Stimulated activated CD4-positive, alpha-beta T cell treated with anti-CD3 and anti-CD28 coated beads, Interleukin-4, amount 100 ng/mL, for 4 hours (primary cell): ENCODE measurements at regions not wholly inside any gene's neighbourhood (a gene's known extent, or its start where the extent isn't known, plus 50 kb on each side); places are given as distances from the start of the nearest gene placed in this dataset.
"Not testable (repeated sequence)": the region's sequence is repeated elsewhere in the genome, so short reads cannot be mapped to it uniquely, and the experiment has no call there.

Experiments
- DNase-seq, 2 experiments: peaks; one replicate each; pipeline ENCODE4 v3.0.0-alpha.2; 2020

DNA sequence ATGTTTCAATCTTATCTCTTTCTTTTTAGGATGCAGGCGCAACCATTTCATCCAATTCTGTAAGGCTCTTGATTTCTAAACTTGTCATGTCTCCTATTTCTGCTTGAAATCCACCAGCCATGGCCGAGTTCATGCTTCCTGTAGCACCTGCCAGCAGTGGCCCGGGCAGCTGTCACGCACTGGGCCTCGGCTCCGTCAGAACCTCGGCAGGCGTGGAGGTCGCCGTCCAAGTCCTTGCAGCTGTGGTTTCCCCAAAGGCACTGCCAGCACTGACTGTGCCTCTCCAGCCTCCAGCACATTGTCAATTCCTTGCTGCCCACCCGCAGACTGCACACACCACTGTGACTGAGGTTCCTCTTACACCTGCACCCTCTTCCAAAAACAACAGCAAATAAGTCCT lies 188.7 kb upstream of the SALL3 start:
- no peak for DNase-seq

DNA sequence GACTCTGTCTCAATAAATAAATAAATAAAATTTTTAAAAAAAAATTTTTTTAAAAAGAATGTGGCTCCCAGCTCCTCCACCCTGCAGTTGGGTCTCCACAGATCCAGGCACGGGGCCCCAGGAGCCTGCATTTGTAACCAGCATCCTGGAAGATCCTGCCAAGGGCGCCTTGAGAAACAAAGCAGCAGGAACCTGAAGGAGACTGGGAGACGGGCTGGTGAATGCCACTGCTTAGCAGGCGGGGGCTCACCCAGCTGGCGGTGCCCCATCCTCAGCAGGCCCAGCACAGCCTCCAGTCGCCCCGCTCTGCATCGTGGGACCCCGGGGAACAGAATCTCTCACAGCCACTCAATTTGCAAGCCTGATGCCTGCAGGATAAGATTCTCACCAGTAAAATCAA lies 187.5 kb upstream of the SALL3 start:
- DNase-seq: no peak

GRCh38 chr18:78792736-78793135 lies 186.9 kb upstream of the SALL3 start:
- no peak for DNase-seq

DNA sequence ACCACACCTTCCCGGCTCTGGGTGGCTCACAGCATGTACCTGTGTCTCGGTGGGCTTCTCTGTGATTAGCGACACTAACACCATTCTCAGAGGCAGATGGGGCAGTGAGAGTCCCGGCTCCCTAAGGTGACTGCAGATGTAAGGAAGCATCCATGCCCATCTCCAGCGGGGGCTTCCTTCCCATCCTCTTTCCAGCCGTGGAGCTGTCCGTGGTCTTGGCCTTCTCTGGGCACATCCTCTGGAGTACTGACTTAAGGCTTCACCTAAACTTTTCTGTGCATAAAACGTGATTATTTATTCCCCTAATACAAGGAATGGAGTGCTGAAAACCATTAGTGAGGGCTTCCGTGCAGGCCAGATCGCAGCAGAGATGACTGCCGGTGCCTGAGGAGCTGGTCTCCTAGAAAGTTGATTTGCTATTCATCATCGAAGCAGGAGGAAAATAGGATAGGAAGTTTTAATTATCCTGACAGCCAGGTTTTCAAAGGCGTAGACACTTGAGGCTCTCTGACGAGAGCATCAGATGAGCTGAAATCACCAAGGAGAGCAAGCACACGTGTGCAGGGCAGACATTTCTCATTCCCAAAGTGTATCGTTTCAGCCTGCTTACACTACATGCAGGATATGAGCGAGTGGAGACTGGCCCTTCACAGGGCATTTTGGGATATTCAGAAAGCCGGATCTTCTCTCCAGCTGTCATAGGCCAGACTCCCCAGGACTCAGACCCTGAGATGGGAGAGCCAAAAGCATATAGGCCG lies 186.1 kb upstream of the SALL3 start:
- no peak for DNase-seq

GRCh38 chr18:78794071-78794430 lies 185.6 kb upstream of the SALL3 start:
- no peak for DNase-seq

- no peak for DNase-seq
Measured at GRCh38 chr18:78796693-78797455, 182.7 kb upstream of the SALL3 start.

DNA sequence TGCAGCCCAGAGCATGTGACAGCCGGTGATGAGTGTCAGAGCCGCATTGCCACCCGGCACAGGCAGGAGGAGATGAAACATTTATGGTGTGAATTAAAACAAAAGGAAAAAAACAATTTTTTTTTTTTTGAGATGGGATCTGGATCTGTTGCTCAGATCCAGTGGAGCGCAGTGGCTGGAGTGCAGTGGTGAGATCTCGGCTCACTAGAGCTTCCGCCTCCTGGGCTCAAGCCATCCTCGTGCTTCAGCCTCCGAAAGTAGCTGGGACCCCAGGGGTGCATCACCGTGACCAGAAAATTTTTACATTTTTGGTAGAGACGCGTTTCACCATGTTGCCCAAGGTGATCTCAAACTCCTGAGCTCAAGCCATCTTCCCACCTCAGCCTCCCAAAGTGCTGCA lies 182.1 kb upstream of the SALL3 start:
- no peak for DNase-seq

DNA sequence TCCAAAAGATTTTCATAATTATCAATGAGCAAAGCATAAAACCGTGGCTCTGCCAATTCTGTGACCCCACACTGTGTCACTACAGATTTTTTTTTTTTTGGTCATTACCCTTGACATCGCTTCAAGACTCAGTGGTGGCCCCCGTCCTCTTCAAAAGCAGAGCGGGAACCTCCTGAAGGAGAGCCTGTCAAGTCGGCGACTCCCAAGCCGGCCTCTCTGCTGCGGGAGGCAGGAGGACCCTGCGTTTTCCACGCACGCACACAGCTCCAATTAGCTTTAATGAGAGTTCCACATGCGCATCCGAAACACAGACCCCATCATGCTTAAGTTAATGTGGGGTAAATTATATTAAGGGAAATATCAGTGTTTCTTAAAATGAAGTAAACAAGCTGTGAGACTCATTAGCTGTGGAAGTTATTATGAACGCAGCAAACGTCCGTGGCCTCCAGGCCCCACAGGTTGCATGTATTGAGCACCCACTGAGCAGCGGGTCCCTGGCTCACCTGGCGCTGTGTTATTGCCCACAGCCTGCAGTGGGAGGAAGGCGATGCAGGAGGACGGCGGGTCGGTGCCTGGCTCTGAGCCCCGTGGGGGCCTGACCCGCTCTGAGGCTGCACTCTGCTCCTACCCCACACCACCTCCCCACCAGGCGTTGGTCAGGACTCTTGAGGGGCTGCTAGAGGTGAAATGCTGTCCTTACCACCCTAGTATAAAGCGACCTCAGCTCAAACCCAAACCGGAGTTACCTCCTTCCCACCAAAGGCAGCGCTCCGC lies 181.0 kb upstream of the SALL3 start:
- DNase-seq: no peak

- DNase-seq: no peak
Measured at GRCh38 chr18:78799382-78800089, 180.1 kb upstream of the SALL3 start.

DNA sequence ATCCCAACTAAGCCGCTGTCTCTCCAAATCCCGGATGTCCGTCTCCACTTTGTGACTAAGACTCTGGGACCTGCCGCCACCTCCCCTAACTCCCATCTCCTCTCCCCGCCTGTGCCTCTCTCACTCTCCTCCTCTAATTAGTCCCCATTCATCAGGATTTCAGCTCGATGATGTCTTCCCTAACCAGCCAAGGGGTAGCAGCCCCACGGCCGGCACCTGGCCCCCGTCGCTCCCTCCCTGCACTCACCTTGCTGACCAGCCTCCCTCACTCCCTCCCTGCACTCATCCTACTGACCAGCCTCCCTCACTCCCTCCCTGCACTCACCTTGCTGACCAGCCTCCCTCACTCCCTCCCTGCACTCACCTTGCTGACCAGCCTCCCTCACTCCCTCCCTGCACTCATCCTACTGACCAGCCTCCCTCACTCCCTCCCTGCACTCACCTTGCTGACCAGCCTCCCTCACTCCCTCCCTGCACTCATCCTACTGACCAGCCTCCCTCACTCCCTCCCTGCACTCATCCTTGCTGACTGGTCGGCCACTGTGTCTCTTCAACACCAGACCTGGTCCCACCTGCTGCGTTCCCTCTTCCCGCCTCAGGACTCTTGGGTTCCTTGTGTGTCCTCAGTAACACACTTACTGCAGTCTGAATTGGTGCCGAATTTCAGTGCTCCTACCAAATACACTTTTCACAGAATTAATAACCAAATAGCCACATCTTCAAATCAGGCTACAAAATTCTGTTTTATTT lies 179.3 kb upstream of the SALL3 start:
- not testable (repeated sequence) for DNase-seq

- DNase-seq: no peak
Measured at GRCh38 chr18:78801011-78801410, 178.6 kb upstream of the SALL3 start.

GRCh38 chr18:78803104-78803503 lies 176.5 kb upstream of the SALL3 start:
- no peak for DNase-seq

DNA sequence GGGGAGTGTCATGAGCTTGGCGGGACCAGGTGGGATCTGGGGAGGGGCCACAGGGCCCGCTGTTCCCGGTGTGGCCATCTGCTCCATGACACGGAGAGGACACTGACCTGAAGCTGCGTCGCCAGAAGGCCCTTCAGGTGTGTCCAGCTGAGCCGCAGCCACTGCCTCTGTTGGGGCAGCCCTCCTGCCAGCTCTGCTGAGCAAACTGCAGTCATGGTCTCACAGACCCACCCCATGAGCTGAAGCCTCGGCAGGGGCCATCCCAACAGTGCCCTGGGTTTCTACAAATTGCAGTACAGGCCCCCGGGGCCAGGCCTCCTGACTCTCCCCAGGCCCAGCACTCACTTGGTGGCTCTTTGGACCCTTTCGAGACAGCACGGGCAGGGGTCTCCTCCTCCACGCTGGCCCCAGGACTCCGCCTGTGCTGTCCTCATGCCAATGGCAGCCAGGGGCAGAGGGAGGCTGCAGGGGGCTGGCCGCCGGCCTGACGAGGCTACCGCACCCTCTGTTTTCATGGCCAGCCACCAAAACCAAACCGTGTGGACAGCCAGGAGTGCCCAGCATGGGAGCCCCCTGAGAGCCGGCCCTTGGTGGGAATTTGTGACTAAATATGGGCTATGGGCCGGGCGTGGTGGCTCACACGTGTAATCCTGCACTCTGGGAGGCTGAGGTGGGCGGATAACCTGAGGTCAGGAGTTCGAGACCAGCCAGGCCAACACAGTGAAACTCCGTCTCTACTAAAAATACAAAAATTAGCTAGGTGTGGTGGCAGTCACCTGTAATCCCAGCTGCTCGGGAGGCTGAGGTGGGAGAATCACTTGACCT lies 175.2 kb upstream of the SALL3 start:
- DNase-seq: no peak

- DNase-seq: no peak
Measured at GRCh38 chr18:78805840-78806239, 173.8 kb upstream of the SALL3 start.

DNA sequence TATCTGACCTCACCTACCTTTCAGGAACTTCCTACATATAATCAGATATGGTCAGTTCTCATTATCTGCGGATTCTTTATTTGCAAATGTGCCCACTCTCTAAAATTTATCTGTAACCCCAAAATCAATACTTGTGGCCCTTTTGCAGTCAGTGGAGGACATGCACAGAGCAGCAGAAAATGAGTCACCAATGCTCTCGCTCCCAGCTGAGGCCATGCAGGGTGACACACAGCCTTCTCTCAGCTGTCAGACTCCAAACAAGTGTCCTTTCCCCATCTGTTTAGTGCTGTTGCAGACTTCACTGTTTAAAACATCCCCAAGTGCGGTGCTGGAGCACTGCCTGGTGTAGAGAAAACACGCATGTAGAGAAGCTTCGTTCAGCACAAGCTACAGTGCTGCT lies 171.9 kb upstream of the SALL3 start:
- DNase-seq: no peak

- DNase-seq: no peak
Measured at GRCh38 chr18:78809845-78810244, 169.8 kb upstream of the SALL3 start.

DNA sequence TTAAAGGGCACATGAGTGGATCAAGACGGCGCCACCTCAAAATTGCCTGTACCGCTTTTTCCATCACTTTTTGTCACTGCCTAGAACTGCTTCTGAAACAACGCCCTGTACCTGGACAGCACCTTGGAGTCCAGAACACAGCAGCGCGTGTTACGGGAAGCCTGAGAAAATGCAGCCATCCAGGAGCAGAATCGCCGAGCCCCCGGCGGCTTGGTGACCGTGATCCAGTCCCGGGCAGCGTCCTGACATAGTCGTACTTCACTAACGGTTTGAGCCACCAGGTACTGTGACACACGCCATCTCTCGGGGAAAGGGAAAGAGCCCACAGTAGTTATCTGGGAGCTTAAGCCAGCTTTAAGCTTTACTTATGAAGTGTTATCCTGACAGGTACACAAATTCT lies 168.9 kb upstream of the SALL3 start:
- no peak for DNase-seq

- no peak for DNase-seq
Measured at GRCh38 chr18:78812067-78812466, 167.6 kb upstream of the SALL3 start.

GRCh38 chr18:78813156-78813555 lies 166.5 kb upstream of the SALL3 start:
- no peak for DNase-seq

- DNase-seq: no peak
Measured at GRCh38 chr18:78813936-78814710, 165.5 kb upstream of the SALL3 start.

GRCh38 chr18:78814766-78815165 lies 164.9 kb upstream of the SALL3 start:
- DNase-seq: no peak
